Erythroblast (primary cell): ENCODE measurements at regions not wholly inside any gene's neighbourhood (a gene's known extent, or its start where the extent isn't known, plus 50 kb on each side); places are given as distances from the start of the nearest gene placed in this dataset.

Experiments
- GATA1 ChIP-seq: IDR thresholded peaks from 2 replicates; pipeline ENCODE4 v1.6.1; 2011; ENCODE audit warnings: low read depth, mild to moderate bottlenecking, control low read depth, low read length, moderate library complexity
- POLR2A ChIP-seq: IDR thresholded peaks from 2 replicates; pipeline ENCODE4 v1.6.1; 2011; ENCODE audit warnings: mild to moderate bottlenecking, low read length

GRCh38 chr7:109842386-109842785 is 1248.5 kb upstream of the LRRN3 start:
- TF ChIP-seq POLR2A (no peak), GATA1 (no peak)
